ENCODE measurements at regions not wholly inside any gene's neighbourhood (a gene's known extent, or its start where the extent isn't known, plus 50 kb on each side); places are given as distances from the start of the nearest gene placed in this dataset.
"Not testable (repeated sequence)": the region's sequence is repeated elsewhere in the genome, so short reads cannot be mapped to it uniquely, and the experiment has no call there.

GRCh38 chr2:193845604-193846003, 1650.9 kb upstream of the TMEFF2 start:
- no peak for FAIRE-seq

GRCh38 chr2:193843675-193844074, 1648.9 kb upstream of the TMEFF2 start:
- TF ChIP-seq TAF1 (IDR thresholded peaks at IDR 0.05; ENCODE audit: borderline replicate concordance, low read depth, low read length) (no peak), POLR2A (IDR thresholded peaks at IDR 0.05; ENCODE audit: low read depth, low read length) (no peak), POLR2AphosphoS5 (IDR thresholded peaks at IDR 0.05; ENCODE audit: low read depth, low read length) (no peak)
- FAIRE-seq: no peak
- DNase-seq (ENCODE audit: insufficient read length): no peak

More at GRCh38 chr2:193845604-193846003, 1650.9 kb upstream of the TMEFF2 start:
- no peak for DNase-seq (ENCODE audit: insufficient read length)
- no peak for TF ChIP-seq POLR2AphosphoS5 (IDR thresholded peaks at IDR 0.05; ENCODE audit: low read depth, low read length)
- no peak for TF ChIP-seq TAF1 (IDR thresholded peaks at IDR 0.05; ENCODE audit: borderline replicate concordance, low read depth, low read length)
- no peak for TF ChIP-seq POLR2A (IDR thresholded peaks at IDR 0.05; ENCODE audit: low read depth, low read length)

GRCh38 chr2:193841384-193842150, 1646.8 kb upstream of the TMEFF2 start:
- TF ChIP-seq TAF1 (IDR thresholded peaks at IDR 0.05; ENCODE audit: borderline replicate concordance, low read depth, low read length) (no peak), POLR2A (IDR thresholded peaks at IDR 0.05; ENCODE audit: low read depth, low read length) (no peak), POLR2AphosphoS5 (IDR thresholded peaks at IDR 0.05; ENCODE audit: low read depth, low read length) (no peak)
- DNase-seq (ENCODE audit: insufficient read length) (no peak), FAIRE-seq (no peak)

GRCh38 chr2:193837111-193837738, 1642.5 kb upstream of the TMEFF2 start:
- FAIRE-seq: no peak

GRCh38 chr2:193836424-193837006, 1641.8 kb upstream of the TMEFF2 start:
- not testable (repeated sequence) for FAIRE-seq; DNase-seq (ENCODE audit: insufficient read length)

More at GRCh38 chr2:193837111-193837738, 1642.5 kb upstream of the TMEFF2 start:
- TF ChIP-seq POLR2AphosphoS5 (IDR thresholded peaks at IDR 0.05; ENCODE audit: low read depth, low read length) (no peak), TAF1 (IDR thresholded peaks at IDR 0.05; ENCODE audit: borderline replicate concordance, low read depth, low read length) (no peak), POLR2A (IDR thresholded peaks at IDR 0.05; ENCODE audit: low read depth, low read length) (no peak)
- no peak for DNase-seq (ENCODE audit: insufficient read length)

- DNase-seq (ENCODE audit: insufficient read length); FAIRE-seq: not testable (repeated sequence)
Measured at GRCh38 chr2:193833895-193834294, 1639.2 kb upstream of the TMEFF2 start.

GRCh38 chr2:193824474-193824873, 1629.7 kb upstream of the TMEFF2 start:
- TF ChIP-seq POLR2A (IDR thresholded peaks at IDR 0.05; ENCODE audit: low read depth, low read length) (no peak), POLR2AphosphoS5 (IDR thresholded peaks at IDR 0.05; ENCODE audit: low read depth, low read length) (no peak)
- FAIRE-seq: no peak
- DNase-seq (ENCODE audit: insufficient read length): no peak

- TF ChIP-seq POLR2A (IDR thresholded peaks at IDR 0.05; ENCODE audit: low read depth, low read length): no peak
- TF ChIP-seq TAF1 (IDR thresholded peaks at IDR 0.05; ENCODE audit: borderline replicate concordance, low read depth, low read length): no peak
- no peak for TF ChIP-seq POLR2AphosphoS5 (IDR thresholded peaks at IDR 0.05; ENCODE audit: low read depth, low read length)
- DNase-seq (ENCODE audit: insufficient read length): no peak
- no peak for FAIRE-seq
Measured at GRCh38 chr2:193818801-193819499, 1624.2 kb upstream of the TMEFF2 start.

GRCh38 chr2:193816008-193816407, 1621.3 kb upstream of the TMEFF2 start:
- DNase-seq (ENCODE audit: insufficient read length): no peak
- FAIRE-seq: no peak
- TF ChIP-seq TAF1 (IDR thresholded peaks at IDR 0.05; ENCODE audit: borderline replicate concordance, low read depth, low read length): no peak
- TF ChIP-seq POLR2AphosphoS5 (IDR thresholded peaks at IDR 0.05; ENCODE audit: low read depth, low read length): no peak
- TF ChIP-seq POLR2A (IDR thresholded peaks at IDR 0.05; ENCODE audit: low read depth, low read length): no peak

- DNase-seq (ENCODE audit: insufficient read length) (no peak), FAIRE-seq (no peak)
- no peak for TF ChIP-seq TAF1 (IDR thresholded peaks at IDR 0.05; ENCODE audit: borderline replicate concordance, low read depth, low read length)
- no peak for TF ChIP-seq POLR2A (IDR thresholded peaks at IDR 0.05; ENCODE audit: low read depth, low read length)
- TF ChIP-seq POLR2AphosphoS5 (IDR thresholded peaks at IDR 0.05; ENCODE audit: low read depth, low read length): no peak
Measured at GRCh38 chr2:193810533-193810932, 1615.8 kb upstream of the TMEFF2 start.

- TF ChIP-seq TAF1 (IDR thresholded peaks at IDR 0.05; ENCODE audit: borderline replicate concordance, low read depth, low read length) (no peak), POLR2AphosphoS5 (IDR thresholded peaks at IDR 0.05; ENCODE audit: low read depth, low read length) (no peak), POLR2A (IDR thresholded peaks at IDR 0.05; ENCODE audit: low read depth, low read length) (no peak)
- FAIRE-seq (no peak), DNase-seq (ENCODE audit: insufficient read length) (no peak)
Measured at GRCh38 chr2:193808877-193809276, 1614.1 kb upstream of the TMEFF2 start.

All from GM12892 (cell line).